ENCODE measurements at regions not wholly inside any gene's neighbourhood (a gene's known extent, or its start where the extent isn't known, plus 50 kb on each side); places are given as distances from the start of the nearest gene placed in this dataset.

DNA sequence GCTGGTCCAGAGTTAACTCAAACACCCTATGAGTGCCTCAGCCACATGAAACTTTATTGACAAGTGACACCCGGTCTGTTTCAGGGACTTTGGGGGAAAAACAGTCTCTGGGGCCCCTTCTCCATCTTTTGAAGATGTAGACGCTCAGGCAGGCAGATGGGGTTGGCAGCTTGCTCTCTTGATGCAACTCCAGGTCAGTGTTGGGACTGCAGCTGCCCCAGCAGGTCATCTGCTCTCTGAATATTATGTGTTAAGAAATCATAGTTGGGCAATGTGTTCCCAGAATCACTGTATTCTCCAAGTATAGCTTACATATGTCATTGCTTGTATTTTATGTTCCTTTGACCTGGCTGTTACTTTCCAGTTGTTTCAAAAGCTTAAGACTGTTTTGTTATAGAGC lies 544.9 kb upstream of the MGMT start:
- TF ChIP-seq ZNF274 (IDR thresholded peaks at IDR 0.05; ENCODE audit: borderline replicate concordance, low read depth, low read length) (no peak), OTX1 (CRISPR knock-in tag; IDR thresholded peaks at IDR 0.05) (no peak), NFXL1 (CRISPR knock-in tag; IDR thresholded peaks at IDR 0.05) (no peak), PML (IDR thresholded peaks at IDR 0.05; ENCODE audit: low read length) (no peak), BHLHE40 (IDR thresholded peaks at IDR 0.05; ENCODE audit: low read length) (no peak)
- TF ChIP-seq, protein P1, sequence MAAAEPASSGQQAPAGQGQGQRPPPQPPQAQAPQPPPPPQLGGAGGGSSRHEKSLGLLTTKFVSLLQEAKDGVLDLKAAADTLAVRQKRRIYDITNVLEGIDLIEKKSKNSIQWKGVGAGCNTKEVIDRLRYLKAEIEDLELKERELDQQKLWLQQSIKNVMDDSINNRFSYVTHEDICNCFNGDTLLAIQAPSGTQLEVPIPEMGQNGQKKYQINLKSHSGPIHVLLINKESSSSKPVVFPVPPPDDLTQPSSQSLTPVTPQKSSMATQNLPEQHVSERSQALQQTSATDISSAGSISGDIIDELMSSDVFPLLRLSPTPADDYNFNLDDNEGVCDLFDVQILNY (CRISPR knock-in tag; IDR thresholded peaks at IDR 0.05), result no peak
- TF ChIP-seq, protein P2, sequence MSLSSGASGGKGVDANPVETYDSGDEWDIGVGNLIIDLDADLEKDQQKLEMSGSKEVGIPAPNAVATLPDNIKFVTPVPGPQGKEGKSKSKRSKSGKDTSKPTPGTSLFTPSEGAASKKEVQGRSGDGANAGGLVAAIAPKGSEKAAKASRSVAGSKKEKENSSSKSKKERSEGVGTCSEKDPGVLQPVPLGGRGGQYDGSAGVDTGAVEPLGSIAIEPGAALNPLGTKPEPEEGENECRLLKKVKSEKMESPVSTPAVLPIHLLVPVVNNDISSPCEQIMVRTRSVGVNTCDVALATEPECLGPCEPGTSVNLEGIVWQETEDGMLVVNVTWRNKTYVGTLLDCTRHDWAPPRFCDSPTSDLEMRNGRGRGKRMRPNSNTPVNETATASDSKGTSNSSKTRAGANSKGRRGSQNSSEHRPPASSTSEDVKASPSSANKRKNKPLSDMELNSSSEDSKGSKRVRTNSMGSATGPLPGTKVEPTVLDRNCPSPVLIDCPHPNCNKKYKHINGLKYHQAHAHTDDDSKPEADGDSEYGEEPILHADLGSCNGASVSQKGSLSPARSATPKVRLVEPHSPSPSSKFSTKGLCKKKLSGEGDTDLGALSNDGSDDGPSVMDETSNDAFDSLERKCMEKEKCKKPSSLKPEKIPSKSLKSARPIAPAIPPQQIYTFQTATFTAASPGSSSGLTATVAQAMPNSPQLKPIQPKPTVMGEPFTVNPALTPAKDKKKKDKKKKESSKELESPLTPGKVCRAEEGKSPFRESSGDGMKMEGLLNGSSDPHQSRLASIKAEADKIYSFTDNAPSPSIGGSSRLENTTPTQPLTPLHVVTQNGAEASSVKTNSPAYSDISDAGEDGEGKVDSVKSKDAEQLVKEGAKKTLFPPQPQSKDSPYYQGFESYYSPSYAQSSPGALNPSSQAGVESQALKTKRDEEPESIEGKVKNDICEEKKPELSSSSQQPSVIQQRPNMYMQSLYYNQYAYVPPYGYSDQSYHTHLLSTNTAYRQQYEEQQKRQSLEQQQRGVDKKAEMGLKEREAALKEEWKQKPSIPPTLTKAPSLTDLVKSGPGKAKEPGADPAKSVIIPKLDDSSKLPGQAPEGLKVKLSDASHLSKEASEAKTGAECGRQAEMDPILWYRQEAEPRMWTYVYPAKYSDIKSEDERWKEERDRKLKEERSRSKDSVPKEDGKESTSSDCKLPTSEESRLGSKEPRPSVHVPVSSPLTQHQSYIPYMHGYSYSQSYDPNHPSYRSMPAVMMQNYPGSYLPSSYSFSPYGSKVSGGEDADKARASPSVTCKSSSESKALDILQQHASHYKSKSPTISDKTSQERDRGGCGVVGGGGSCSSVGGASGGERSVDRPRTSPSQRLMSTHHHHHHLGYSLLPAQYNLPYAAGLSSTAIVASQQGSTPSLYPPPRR (CRISPR knock-in tag; IDR thresholded peaks at IDR 0.05; ENCODE audit: borderline replicate concordance), result no peak

Measured in K562 (cell line).